ENCODE measurements at regions not wholly inside any gene's neighbourhood (a gene's known extent, or its start where the extent isn't known, plus 50 kb on each side); places are given as distances from the start of the nearest gene placed in this dataset.

DNA sequence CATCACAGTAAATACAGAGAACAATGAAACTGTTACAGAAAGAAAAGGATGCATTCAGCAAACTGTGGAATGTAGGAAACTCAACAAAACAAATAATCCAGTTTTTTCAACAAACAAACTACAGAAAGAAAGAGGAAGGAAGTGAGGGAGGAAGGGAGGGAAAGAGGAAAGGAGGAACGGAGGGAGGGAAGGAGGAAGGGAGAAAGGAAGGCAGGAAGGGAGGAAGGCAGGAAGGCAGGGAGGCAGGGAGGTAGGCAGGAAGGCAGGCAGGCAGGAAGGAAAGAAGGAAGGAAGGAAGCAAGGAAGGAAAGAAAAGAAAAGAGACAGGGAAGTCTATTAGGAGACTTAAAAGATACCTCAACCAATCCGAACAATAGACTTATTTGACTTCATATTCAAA, 135.7 kb downstream of the EFHB start:
- TF ChIP-seq, protein P1, sequence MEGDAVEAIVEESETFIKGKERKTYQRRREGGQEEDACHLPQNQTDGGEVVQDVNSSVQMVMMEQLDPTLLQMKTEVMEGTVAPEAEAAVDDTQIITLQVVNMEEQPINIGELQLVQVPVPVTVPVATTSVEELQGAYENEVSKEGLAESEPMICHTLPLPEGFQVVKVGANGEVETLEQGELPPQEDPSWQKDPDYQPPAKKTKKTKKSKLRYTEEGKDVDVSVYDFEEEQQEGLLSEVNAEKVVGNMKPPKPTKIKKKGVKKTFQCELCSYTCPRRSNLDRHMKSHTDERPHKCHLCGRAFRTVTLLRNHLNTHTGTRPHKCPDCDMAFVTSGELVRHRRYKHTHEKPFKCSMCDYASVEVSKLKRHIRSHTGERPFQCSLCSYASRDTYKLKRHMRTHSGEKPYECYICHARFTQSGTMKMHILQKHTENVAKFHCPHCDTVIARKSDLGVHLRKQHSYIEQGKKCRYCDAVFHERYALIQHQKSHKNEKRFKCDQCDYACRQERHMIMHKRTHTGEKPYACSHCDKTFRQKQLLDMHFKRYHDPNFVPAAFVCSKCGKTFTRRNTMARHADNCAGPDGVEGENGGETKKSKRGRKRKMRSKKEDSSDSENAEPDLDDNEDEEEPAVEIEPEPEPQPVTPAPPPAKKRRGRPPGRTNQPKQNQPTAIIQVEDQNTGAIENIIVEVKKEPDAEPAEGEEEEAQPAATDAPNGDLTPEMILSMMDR (IDR thresholded peaks at IDR 0.05; ENCODE audit: insufficient read depth, low read depth, low read length): no peak
- TF ChIP-seq EZH2 (IDR thresholded peaks at IDR 0.05; ENCODE audit: insufficient read depth, low read length): no peak
